PC-3 (cell line): ENCODE measurements at regions not wholly inside any gene's neighbourhood (a gene's known extent, or its start where the extent isn't known, plus 50 kb on each side); places are given as distances from the start of the nearest gene placed in this dataset.
A peak's percentile ranks its signal among the peaks of the same experiment; 100 is the strongest.
"Not testable (repeated sequence)": the region's sequence is repeated elsewhere in the genome, so short reads cannot be mapped to it uniquely, and the experiment has no call there.

ENCODE experiments used
- ATAC-seq: fragments of 200-7000 bp; cut with Tn5 transposase; 2 replicates; pipeline ENCODE4 v1.9.1; 2020; ENCODE audit warnings: mild to moderate bottlenecking, moderate library complexity
- BruUV-seq: library from RNA; stranded (reverse); fragments of 400-500 nt; replicated peaks from 2 replicates; lab custom pipeline; 2021; lab: Mats Ljungman, UMichigan
- CTCF ChIA-PET: fragments of 300-600 bp; sonication (Branson Sonifier 250); formaldehyde crosslinking; loops from one replicate; lab custom pipeline; 2022; ENCODE audit warnings: antibody characterized with exemption; lab: Charles Lee
- POLR2A ChIA-PET: fragments of 300-600 bp; sonication (Branson Sonifier 250); formaldehyde crosslinking; loops from one replicate; lab custom pipeline; 2022; ENCODE audit warnings: antibody characterized with exemption; ENCODE audit not compliant: unreplicated experiment; lab: Charles Lee
- DNase-seq: peaks from one replicate; pipeline ENCODE4 v3.0.0-alpha.2; 2015
- H2AFZ ChIP-seq: fragments of 300-600 bp; sonication (generic); 2 replicates; pipeline ENCODE4 v1.6.0; 2016; ENCODE audit warnings: antibody characterized with exemption, low read length
- H3F3A ChIP-seq: fragments of 300-600 bp; sonication (generic); one replicate; pipeline ENCODE4 v1.6.0; 2017; ENCODE audit warnings: antibody characterized with exemption, low read length, control low read depth, mild to moderate bottlenecking; ENCODE audit not compliant: unreplicated experiment
- H3K27ac ChIP-seq: fragments of 300-600 bp; sonication (generic); 2 replicates; pipeline ENCODE4 v1.5.1; 2016; ENCODE audit warnings: mild to moderate bottlenecking, low read length
- H3K27me3 ChIP-seq: fragments of 300-600 bp; sonication (generic); 2 replicates; pipeline ENCODE4 v1.6.1; 2016; ENCODE audit warnings: low read length, mixed read lengths
- H3K36me3 ChIP-seq: fragments of 300-600 bp; sonication (generic); 2 replicates; pipeline ENCODE4 v1.6.1; 2016; ENCODE audit warnings: low read depth, mixed run types, low read length, mixed read lengths
- H3K4me1 ChIP-seq: fragments of 300-600 bp; sonication (generic); 2 replicates; pipeline ENCODE4 v1.5.1; 2016; ENCODE audit warnings: low read length; ENCODE audit not compliant: insufficient read depth
- H3K4me2 ChIP-seq: fragments of 300-600 bp; sonication (generic); 2 replicates; pipeline ENCODE4 v1.6.0; 2016; ENCODE audit warnings: low read length
- H3K4me3 ChIP-seq: fragments of 300-600 bp; sonication (generic); 2 replicates; pipeline ENCODE4 v1.5.1; 2016; ENCODE audit warnings: mild to moderate bottlenecking, low read length, mixed read lengths
- H3K79me2 ChIP-seq: fragments of 300-600 bp; sonication (generic); 2 replicates; pipeline ENCODE4 v1.6.1; 2017; ENCODE audit warnings: low read length, mixed read lengths
- H3K9ac ChIP-seq: fragments of 300-600 bp; sonication (generic); 2 replicates; pipeline ENCODE4 v1.6.0; 2016; ENCODE audit warnings: mild to moderate bottlenecking, low read length
- H3K9me2 ChIP-seq: fragments of 300-600 bp; sonication (generic); replicated peaks from 2 replicates; pipeline ENCODE4 v1.6.1; 2016; ENCODE audit warnings: mixed run types, low read length, mixed read lengths
- H3K9me3 ChIP-seq: fragments of 300-600 bp; sonication (generic); 2 replicates; pipeline ENCODE4 v1.6.1; 2016; ENCODE audit warnings: low read length, mixed read lengths
- H4K20me1 ChIP-seq: fragments of 300-600 bp; sonication (generic); 2 replicates; pipeline ENCODE4 v1.6.1; 2016; ENCODE audit warnings: low read length, mixed read lengths
- intact Hi-C: fragments of 100-400 bp; cut with micrococcal nuclease; formaldehyde crosslinking; loops from 2 replicates; pipeline ENCODE4 v1.9.0; 2023

DNA sequence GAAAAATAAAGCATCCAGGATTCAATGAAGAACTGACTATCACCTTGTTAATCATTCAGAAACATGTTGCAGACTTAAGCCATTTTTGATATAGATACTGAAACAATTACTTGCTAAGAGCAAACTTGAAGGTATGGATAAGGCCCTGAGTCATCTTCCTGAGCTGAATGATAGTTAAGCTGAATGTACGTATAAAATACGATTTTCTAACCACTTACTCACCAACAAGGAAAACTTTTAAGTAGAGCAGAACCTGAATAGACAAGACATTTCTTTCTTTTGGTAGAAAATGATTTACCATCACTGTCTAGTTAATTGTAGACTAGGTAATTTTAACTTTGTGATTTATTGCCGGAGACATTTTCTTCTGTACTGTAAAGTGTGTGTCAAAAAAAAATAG is 261.2 kb downstream of the RTP5 start:
- ATAC-seq, H2AFZ ChIP-seq, CTCF ChIA-PET, H3F3A ChIP-seq, H3K4me2 ChIP-seq, H3K27me3 ChIP-seq, DNase-seq, H3K9ac ChIP-seq, H3K27ac ChIP-seq, H3K4me1 ChIP-seq, H3K4me3 ChIP-seq, H4K20me1 ChIP-seq, H3K36me3 ChIP-seq, H3K79me2 ChIP-seq, H3K9me2 ChIP-seq, BruUV-seq, intact Hi-C loops, H3K9me3 ChIP-seq, POLR2A ChIA-PET: not testable (repeated sequence)

DNA sequence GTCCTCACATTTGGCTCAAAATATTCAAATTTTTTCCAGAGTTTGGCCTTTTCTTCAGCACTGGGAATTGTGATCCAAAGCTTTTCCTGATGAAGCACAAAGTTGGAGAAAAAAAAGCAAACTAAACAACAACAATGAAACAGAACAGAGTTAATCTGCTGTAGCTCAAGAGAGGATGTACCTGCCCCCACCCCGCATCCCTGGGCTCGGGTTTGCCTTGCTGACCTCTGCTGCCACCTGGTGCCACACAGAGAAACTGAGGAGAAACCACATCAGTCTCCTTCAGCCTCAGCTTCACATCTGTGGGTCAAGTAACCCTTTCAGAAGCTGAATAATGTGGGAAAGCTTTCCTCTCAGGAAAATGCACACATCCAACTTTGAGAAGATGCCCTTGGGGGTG is 290.4 kb downstream of the RTP5 start:
- H3K4me1 ChIP-seq, H3F3A ChIP-seq, DNase-seq, H4K20me1 ChIP-seq, POLR2A ChIA-PET, H3K27ac ChIP-seq, H2AFZ ChIP-seq, H3K4me3 ChIP-seq, H3K36me3 ChIP-seq, H3K9me3 ChIP-seq, H3K9ac ChIP-seq, CTCF ChIA-PET, ATAC-seq, H3K4me2 ChIP-seq, H3K27me3 ChIP-seq, intact Hi-C loops, H3K9me2 ChIP-seq, H3K79me2 ChIP-seq: not testable (repeated sequence)
- TSS peak; percentile 37 for BruUV-seq

DNA sequence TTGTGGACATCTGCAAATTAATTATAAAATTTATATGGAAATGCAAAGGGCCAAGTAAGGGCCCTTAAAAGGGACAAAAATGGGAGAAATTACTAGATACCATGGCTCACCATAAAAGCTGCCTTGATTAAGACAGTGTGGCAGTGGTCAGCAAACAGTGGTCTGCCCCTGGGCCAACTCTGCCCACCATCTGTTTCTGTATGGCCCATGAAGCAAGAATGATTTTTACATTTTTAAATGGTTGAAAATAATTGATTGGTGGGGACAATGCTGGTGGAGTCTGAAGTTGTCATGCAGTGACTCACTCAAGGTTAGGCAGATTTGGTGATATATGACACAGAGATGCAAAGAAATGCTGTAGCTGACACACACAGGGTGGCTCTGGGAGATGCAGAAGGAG is 295.6 kb downstream of the RTP5 start:
- H2AFZ ChIP-seq, H3K4me2 ChIP-seq, H3K4me3 ChIP-seq, H4K20me1 ChIP-seq, BruUV-seq, H3K9me3 ChIP-seq, intact Hi-C loops, H3K27ac ChIP-seq, ATAC-seq, H3K9me2 ChIP-seq, CTCF ChIA-PET, H3K4me1 ChIP-seq, DNase-seq, H3K27me3 ChIP-seq, H3K36me3 ChIP-seq, POLR2A ChIA-PET, H3K9ac ChIP-seq, H3F3A ChIP-seq, H3K79me2 ChIP-seq: not testable (repeated sequence)

DNA sequence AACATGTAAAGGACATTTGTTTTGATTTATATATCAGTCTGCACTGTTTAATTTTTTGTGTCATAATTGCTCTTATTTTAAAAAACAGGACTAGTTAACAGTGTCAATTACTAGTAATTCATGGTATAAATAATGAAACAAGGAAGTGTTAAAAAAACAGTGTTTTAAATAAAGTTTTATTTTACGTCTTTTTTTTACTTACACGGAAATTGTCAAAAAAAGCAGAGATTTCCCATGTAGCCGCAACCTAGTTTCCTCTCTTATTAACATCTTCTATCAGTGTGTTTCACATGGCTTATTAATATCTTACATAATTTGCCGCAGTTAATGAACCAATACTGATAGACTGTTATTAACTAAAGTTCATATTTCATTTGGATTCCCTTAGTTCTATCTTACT is 301.8 kb downstream of the RTP5 start:
- H3F3A ChIP-seq, H3K27ac ChIP-seq, CTCF ChIA-PET, H3K27me3 ChIP-seq, H3K9ac ChIP-seq, H3K4me2 ChIP-seq, H3K4me3 ChIP-seq, H2AFZ ChIP-seq, H3K9me2 ChIP-seq, H3K9me3 ChIP-seq, H3K36me3 ChIP-seq, intact Hi-C loops, ATAC-seq, H4K20me1 ChIP-seq, POLR2A ChIA-PET, DNase-seq, BruUV-seq, H3K79me2 ChIP-seq, H3K4me1 ChIP-seq: not testable (repeated sequence)
